ENCODE measurements at regions not wholly inside any gene's neighbourhood (a gene's known extent, or its start where the extent isn't known, plus 50 kb on each side); places are given as distances from the start of the nearest gene placed in this dataset.

DNA sequence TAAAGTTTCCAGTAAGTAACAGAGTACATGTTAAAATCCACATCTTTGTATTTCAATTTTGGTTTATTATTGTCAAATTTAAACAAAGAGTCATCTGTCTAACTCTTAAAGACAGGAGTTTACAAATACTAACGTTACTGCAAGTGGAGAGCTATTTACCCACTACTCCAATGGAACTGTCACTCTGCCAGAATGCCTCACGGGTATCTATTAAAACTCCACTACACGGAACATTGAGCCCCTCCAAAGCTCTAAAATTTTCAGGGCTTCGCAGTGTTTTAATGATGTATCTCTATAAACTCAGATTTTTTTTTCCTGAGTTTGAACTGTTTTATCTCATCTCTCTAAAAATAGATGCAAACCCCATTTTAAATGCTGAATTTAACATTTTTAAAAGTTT lies 388.7 kb upstream of the SEMA3A start:
- TF ChIP-seq, protein P1, sequence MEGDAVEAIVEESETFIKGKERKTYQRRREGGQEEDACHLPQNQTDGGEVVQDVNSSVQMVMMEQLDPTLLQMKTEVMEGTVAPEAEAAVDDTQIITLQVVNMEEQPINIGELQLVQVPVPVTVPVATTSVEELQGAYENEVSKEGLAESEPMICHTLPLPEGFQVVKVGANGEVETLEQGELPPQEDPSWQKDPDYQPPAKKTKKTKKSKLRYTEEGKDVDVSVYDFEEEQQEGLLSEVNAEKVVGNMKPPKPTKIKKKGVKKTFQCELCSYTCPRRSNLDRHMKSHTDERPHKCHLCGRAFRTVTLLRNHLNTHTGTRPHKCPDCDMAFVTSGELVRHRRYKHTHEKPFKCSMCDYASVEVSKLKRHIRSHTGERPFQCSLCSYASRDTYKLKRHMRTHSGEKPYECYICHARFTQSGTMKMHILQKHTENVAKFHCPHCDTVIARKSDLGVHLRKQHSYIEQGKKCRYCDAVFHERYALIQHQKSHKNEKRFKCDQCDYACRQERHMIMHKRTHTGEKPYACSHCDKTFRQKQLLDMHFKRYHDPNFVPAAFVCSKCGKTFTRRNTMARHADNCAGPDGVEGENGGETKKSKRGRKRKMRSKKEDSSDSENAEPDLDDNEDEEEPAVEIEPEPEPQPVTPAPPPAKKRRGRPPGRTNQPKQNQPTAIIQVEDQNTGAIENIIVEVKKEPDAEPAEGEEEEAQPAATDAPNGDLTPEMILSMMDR (conservative IDR thresholded peaks at IDR 0.05; ENCODE audit: low read length): no peak
- no peak for TF ChIP-seq EZH2phosphoT487 (IDR thresholded peaks at IDR 0.05; ENCODE audit: borderline replicate concordance)

All from Loucy (cell line).